ENCODE measurements at regions not wholly inside any gene's neighbourhood (a gene's known extent, or its start where the extent isn't known, plus 50 kb on each side); places are given as distances from the start of the nearest gene placed in this dataset.
A peak's percentile ranks its signal among the peaks of the same experiment; 100 is the strongest.
"Not testable (repeated sequence)": the region's sequence is repeated elsewhere in the genome, so short reads cannot be mapped to it uniquely, and the experiment has no call there.

DNA sequence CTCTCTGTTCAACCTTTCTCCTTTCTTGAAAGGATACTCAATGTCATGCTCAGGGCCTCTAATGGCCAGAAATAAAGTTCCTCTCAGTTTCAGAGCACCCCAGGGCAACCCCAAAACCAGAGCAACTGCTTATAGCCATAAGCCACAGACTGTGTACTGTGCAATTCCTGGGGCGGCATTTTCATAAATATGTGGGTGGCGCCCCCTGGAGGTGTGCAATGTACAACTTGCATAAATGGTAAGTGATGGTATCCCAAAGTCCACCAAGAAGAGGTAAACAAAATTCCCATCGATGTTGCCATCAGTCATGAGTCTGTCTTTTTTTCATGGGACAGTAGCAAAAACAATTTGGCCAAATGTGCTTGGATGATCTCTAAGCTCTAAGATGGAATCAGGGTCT lies 108.4 kb upstream of the ROPN1B start:
- peak; percentile 21 for TF ChIP-seq CTCF (conservative IDR thresholded peaks at IDR 0.05; ENCODE audit: low read depth, low read length)
- not testable (repeated sequence) for DNase-seq (ENCODE audit: low read depth); H3K4me3 ChIP-seq (ENCODE audit: low read length)

- H3K4me3 ChIP-seq (ENCODE audit: low read length); DNase-seq (ENCODE audit: low read depth): not testable (repeated sequence)
Measured at GRCh38 chr3:125862841-125863254, 106.1 kb upstream of the ROPN1B start.

DNA sequence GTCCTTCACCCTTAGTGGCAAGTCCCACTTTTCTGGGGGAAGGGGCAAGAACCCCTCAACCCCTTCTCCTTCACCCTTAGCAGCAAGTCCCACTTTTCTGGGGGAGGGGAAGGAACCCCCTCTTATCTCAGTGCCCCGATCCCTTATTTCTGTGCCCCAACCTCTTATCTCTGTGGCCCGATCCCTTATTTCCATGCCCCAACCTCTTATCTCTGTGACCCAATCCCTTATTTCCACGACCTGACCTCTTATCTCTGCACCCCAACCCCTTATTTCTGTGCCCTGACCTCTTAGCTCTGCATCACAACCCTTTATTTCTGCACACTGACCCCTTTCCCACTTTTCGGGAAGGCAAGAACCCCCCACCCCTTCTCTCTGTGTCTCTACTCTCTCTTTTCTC lies 104.4 kb upstream of the ROPN1B start:
- H3K4me3 ChIP-seq (ENCODE audit: low read length); DNase-seq (ENCODE audit: low read depth): not testable (repeated sequence)

- DNase-seq (ENCODE audit: low read depth); H3K4me3 ChIP-seq (ENCODE audit: low read length): not testable (repeated sequence)
Measured at GRCh38 chr3:125886006-125886405, 83.0 kb upstream of the ROPN1B start.

DNA sequence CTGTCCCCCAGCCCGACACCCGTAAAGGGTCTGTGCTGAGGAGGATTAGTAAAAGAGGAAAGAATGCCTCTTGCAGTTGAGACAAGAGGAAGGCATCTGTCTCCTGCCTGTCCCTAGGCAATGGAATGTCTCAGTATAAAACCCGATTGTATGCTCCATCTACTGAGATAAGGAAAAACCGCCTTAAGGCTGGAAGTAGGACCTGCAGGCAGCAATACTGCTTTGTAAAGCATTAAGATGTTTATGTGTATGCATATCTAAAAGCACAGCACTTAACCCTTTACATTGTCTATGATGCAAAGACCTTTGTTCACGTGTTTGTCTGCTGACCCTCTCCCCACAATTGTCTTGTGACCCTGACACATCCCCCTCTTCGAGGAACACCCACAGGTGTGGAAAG lies 69.8 kb upstream of the ROPN1B start:
- not testable (repeated sequence) for DNase-seq (ENCODE audit: low read depth); H3K4me3 ChIP-seq (ENCODE audit: low read length)

- not testable (repeated sequence) for H3K4me3 ChIP-seq (ENCODE audit: low read length); DNase-seq (ENCODE audit: low read depth)
Measured at GRCh38 chr3:125901473-125901872, 67.5 kb upstream of the ROPN1B start.

- DNase-seq (ENCODE audit: low read depth); H3K4me3 ChIP-seq (ENCODE audit: low read length): not testable (repeated sequence)
Measured at GRCh38 chr3:125903780-125904455, 65.1 kb upstream of the ROPN1B start.

GRCh38 chr3:125907279-125907678 lies 61.7 kb upstream of the ROPN1B start:
- DNase-seq (ENCODE audit: low read depth); H3K4me3 ChIP-seq (ENCODE audit: low read length): not testable (repeated sequence)

DNA sequence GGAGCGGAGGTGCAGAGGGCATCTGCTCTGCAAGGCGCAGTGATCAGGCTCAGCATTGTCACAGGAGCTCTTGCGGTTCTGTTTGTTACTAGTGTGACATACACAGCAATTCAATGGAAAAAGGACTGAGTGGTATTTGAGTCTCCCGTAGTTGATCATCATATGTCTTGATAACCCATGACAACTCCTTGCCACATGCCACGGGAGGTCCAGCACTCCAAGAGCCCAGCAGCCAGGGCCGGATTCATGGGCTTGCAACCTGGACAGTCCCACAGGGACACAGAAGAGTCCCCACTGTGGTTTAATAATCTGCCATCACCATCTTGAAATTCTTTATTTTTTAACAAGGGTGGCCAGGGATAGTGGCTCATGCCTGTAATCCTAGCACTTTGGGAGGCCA lies 58.1 kb upstream of the ROPN1B start:
- not testable (repeated sequence) for DNase-seq (ENCODE audit: low read depth)

GRCh38 chr3:125914608-125915436 lies 54.2 kb upstream of the ROPN1B start:
- DNase-seq (ENCODE audit: low read depth) = not testable (repeated sequence)
- peak overlapping the region; percentile 58 for H3K4me3 ChIP-seq (ENCODE audit: low read length)

More for the DNA sequence above, 58.1 kb upstream of the ROPN1B start:
- not testable (repeated sequence) for H3K4me3 ChIP-seq (ENCODE audit: low read length)

- peak overlapping the region; percentile 58 for H3K4me3 ChIP-seq (ENCODE audit: low read length)
- DNase-seq (ENCODE audit: low read depth) = not testable (repeated sequence)
Measured at GRCh38 chr3:125915437-125915787, 53.6 kb upstream of the ROPN1B start.

GRCh38 chr3:125915792-125916375 lies 53.1 kb upstream of the ROPN1B start:
- peak; percentile 93 for DNase-seq (ENCODE audit: low read depth)

GRCh38 chr3:125916376-125916978 lies 52.5 kb upstream of the ROPN1B start:
- TF ChIP-seq CTCF (conservative IDR thresholded peaks at IDR 0.05; ENCODE audit: low read depth, low read length) = peak; percentile 28
- H3K4me3 ChIP-seq (ENCODE audit: low read length) = peak overlapping the region; percentile 71
- peak; percentile 77 for DNase-seq (ENCODE audit: low read depth)

More at GRCh38 chr3:125915792-125916375, 53.1 kb upstream of the ROPN1B start:
- peak overlapping the region; percentile 58 for H3K4me3 ChIP-seq (ENCODE audit: low read length)

GRCh38 chr3:125917020-125917549 lies 51.9 kb upstream of the ROPN1B start:
- not testable (repeated sequence) for DNase-seq (ENCODE audit: low read depth)
- peak overlapping the region; percentile 71 for H3K4me3 ChIP-seq (ENCODE audit: low read length)

DNA sequence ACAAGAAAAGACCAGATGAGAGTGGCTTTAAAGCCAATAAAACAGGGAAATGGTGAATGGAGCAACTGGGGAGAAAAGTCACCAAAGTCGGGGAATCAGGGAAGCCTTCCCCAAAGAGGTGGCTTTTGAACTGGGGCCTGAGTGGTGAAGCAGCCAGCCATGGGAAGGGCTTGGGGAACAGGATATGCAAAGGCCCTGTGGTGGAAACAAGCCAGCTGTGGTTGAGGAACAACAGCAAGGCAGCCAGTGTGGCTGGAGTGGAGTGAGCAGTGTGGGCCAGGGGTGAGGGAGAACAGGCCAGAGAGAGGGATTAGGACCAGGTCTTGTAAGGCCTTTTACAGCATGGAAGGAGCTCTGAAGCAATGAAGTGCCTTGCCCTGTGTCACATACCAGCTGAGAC lies 51.0 kb upstream of the ROPN1B start:
- H3K4me3 ChIP-seq (ENCODE audit: low read length) = not testable (repeated sequence)

GRCh38 chr3:125918451-125918850 lies 50.5 kb upstream of the ROPN1B start:
- DNase-seq (ENCODE audit: low read depth); H3K4me3 ChIP-seq (ENCODE audit: low read length): not testable (repeated sequence)

More for the DNA sequence above, 51.0 kb upstream of the ROPN1B start:
- DNase-seq (ENCODE audit: low read depth) = not testable (repeated sequence)
